ENCODE measurements at regions not wholly inside any gene's neighbourhood (a gene's known extent, or its start where the extent isn't known, plus 50 kb on each side); places are given as distances from the start of the nearest gene placed in this dataset.

GRCh38 chr4:81802285-81802846 lies 330.7 kb upstream of the RASGEF1B start:
- no peaks in the 10 kb centered on the region for H3K9me3 ChIP-seq
- TF ChIP-seq, protein P1, sequence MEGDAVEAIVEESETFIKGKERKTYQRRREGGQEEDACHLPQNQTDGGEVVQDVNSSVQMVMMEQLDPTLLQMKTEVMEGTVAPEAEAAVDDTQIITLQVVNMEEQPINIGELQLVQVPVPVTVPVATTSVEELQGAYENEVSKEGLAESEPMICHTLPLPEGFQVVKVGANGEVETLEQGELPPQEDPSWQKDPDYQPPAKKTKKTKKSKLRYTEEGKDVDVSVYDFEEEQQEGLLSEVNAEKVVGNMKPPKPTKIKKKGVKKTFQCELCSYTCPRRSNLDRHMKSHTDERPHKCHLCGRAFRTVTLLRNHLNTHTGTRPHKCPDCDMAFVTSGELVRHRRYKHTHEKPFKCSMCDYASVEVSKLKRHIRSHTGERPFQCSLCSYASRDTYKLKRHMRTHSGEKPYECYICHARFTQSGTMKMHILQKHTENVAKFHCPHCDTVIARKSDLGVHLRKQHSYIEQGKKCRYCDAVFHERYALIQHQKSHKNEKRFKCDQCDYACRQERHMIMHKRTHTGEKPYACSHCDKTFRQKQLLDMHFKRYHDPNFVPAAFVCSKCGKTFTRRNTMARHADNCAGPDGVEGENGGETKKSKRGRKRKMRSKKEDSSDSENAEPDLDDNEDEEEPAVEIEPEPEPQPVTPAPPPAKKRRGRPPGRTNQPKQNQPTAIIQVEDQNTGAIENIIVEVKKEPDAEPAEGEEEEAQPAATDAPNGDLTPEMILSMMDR (IDR thresholded peaks at IDR 0.05): no peak
- ATAC-seq (ENCODE audit: insufficient number of reproducible peaks, low FRiP score, low read depth): no peak
- no peaks in the 10 kb centered on the region for H3K4me1 ChIP-seq (ENCODE audit: control insufficient read depth in 1 of 2, low read depth in 2 of 2)
- H3K4me3 ChIP-seq: no peak overlapping the region
- no peaks in the 10 kb centered on the region for H3K27me3 ChIP-seq (replicated peaks; ENCODE audit: insufficient read depth)
- H3K36me3 ChIP-seq: no peaks in the 10 kb centered on the region
- no peak for DNase-seq (ENCODE audit: low spot score)
- no peak overlapping the region for H3K27ac ChIP-seq

DNA sequence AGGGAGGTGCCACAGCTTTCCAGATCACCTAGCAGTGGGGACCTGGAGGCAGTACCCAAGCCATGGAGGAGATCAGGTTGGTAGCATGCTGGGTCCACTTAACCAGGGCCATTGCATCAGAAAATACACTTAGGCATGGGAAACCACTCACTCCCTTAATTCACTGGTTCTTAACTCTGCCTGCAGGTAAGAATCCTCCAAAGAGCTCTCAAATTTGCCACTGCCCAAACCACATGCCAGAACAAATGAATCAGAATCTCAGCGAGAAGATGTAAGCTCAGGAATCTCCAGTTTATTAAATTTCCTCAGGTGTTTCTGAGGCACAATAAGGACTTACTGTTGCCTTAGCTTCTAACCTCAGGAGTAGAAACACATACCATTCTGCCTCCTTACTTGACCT lies 327.7 kb upstream of the RASGEF1B start:
- no peak overlapping the region for H3K4me3 ChIP-seq
- ATAC-seq (ENCODE audit: insufficient number of reproducible peaks, low FRiP score, low read depth) (no peak), DNase-seq (ENCODE audit: low spot score) (no peak)
- TF ChIP-seq, protein P1 (IDR thresholded peaks at IDR 0.05): no peak
- no peaks in the 10 kb centered on the region for H3K36me3 ChIP-seq
- no peak overlapping the region for H3K27ac ChIP-seq
- no peaks in the 10 kb centered on the region for H3K9me3 ChIP-seq
- no peaks in the 10 kb centered on the region for H3K27me3 ChIP-seq (replicated peaks; ENCODE audit: insufficient read depth)
- H3K4me1 ChIP-seq (ENCODE audit: control insufficient read depth in 1 of 2, low read depth in 2 of 2): no peaks in the 10 kb centered on the region

DNA sequence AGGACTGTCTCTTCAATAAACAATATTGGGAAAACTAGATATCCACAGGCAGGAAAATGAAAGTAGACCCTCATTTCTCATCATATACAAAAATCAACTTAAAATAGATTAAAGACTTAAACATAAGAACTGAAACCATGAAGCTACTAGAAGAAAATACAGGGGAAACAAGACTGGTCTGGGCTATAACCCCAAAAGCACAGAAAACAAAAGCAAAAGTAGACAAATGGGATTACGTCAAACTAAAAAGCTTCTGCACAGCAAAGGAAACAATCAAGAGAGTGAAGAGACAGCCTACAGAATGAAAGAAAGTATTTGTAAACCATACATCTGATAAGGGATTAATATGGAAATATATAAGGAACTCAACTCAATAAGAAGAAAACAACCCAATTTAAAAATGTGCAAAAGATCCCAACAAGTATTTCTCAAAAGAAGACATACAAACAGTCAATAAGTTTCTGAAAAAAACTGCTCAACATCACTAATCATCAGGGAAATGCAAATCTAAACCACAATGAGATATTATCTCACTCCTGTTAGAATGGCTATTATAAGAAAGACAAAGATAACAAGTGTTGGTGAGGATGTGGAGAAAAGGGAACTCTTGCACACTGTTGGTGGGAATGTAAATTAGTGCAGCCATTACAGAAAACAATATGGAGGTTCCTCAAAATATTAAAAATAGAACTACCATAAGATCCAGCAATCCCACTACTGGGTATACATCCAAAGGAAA lies 325.3 kb upstream of the RASGEF1B start:
- ATAC-seq (ENCODE audit: insufficient number of reproducible peaks, low FRiP score, low read depth) (no peak), DNase-seq (ENCODE audit: low spot score) (no peak)
- TF ChIP-seq, protein P1 (IDR thresholded peaks at IDR 0.05): no peak
- Histone ChIP-seq H3K9me3 (no peaks in the 10 kb centered on the region), H3K27me3 (replicated peaks; ENCODE audit: insufficient read depth) (no peaks in the 10 kb centered on the region), H3K4me3 (no peak overlapping the region), H3K4me1 (ENCODE audit: control insufficient read depth in 1 of 2, low read depth in 2 of 2) (no peaks in the 10 kb centered on the region), H3K36me3 (no peaks in the 10 kb centered on the region), H3K27ac (no peak overlapping the region)

DNA sequence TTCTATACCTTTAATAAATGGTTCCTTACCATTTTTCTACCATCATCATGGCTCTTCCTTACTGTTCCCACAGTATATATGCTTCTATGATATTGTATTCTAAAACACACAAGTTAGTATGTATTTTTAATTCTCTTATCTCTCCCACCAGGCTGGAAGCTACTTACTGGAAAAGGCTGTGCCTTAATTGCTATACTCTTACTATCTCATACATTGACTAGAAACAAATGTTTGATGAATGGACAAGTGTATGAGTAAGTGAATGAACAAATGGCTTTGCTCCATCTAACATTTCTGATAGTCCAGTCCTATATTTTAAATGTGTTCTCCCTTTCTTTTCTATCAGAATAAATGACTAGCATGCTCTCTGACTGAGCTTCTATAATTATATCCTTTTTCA lies 320.8 kb upstream of the RASGEF1B start:
- no peak overlapping the region for H3K4me3 ChIP-seq
- DNase-seq (ENCODE audit: low spot score) (no peak), ATAC-seq (ENCODE audit: insufficient number of reproducible peaks, low FRiP score, low read depth) (no peak)
- TF ChIP-seq, protein P1 (IDR thresholded peaks at IDR 0.05): no peak
- no peak overlapping the region for H3K27ac ChIP-seq
- no peaks in the 10 kb centered on the region for H3K4me1 ChIP-seq (ENCODE audit: control insufficient read depth in 1 of 2, low read depth in 2 of 2)
- H3K9me3 ChIP-seq: no peaks in the 10 kb centered on the region
- no peaks in the 10 kb centered on the region for H3K27me3 ChIP-seq (replicated peaks; ENCODE audit: insufficient read depth)
- no peaks in the 10 kb centered on the region for H3K36me3 ChIP-seq

- Histone ChIP-seq H3K27me3 (replicated peaks; ENCODE audit: insufficient read depth) (no peaks in the 10 kb centered on the region), H3K36me3 (no peaks in the 10 kb centered on the region), H3K27ac (no peak overlapping the region), H3K4me3 (no peak overlapping the region), H3K4me1 (ENCODE audit: control insufficient read depth in 1 of 2, low read depth in 2 of 2) (peaks cover 8 to 15% of the 10 kb centered on the region in 2 donors), H3K9me3 (no peaks in the 10 kb centered on the region)
- TF ChIP-seq, protein P1 (IDR thresholded peaks at IDR 0.05): no peak
- no peak for DNase-seq (ENCODE audit: low spot score)
- ATAC-seq (ENCODE audit: insufficient number of reproducible peaks, low FRiP score, low read depth): no peak
Measured at GRCh38 chr4:81790477-81790876, 318.8 kb upstream of the RASGEF1B start.

All from thoracic aorta (tissue), 2 donors.